ENCODE measurements at regions not wholly inside any gene's neighbourhood (a gene's known extent, or its start where the extent isn't known, plus 50 kb on each side); places are given as distances from the start of the nearest gene placed in this dataset.

DNA sequence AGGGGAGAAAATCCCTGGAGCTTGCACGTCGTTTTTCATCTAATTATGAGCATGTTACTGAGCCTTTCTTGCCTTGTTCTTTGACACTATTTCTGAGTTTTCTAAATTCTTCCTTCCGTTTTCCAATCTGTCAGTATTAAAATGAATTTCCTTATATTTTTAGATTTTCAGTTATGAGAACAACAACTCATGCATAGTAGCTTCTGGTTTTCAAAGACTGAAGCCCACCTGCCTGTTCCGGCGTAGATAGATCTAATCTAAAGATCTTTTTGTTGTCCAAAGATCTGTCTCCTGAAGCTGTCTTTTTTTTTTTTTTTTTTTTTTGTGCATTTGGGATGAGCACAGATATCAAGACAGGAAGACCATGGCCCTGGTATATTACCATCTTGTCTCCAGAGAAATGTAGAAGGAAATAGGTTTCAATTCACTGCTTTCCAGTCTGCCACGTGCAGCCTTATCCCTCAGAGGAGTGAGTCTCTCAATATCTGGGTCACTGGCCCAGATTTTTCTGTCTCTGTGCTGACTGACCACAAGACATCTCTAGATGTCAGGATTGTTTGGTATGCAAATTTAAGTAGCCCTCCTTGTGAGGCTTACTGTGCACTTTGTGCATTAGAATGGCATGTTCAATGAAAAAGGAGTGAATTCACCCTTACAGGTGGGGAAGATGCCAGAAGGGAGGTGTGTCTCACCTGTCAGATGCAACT, 222.3 kb upstream of the TMC3 start:
- DNase-seq (ENCODE audit: low read depth): no peak

GRCh38 chr15:81595752-81596151, 221.7 kb upstream of the TMC3 start:
- no peak for DNase-seq (ENCODE audit: low read depth)

DNA sequence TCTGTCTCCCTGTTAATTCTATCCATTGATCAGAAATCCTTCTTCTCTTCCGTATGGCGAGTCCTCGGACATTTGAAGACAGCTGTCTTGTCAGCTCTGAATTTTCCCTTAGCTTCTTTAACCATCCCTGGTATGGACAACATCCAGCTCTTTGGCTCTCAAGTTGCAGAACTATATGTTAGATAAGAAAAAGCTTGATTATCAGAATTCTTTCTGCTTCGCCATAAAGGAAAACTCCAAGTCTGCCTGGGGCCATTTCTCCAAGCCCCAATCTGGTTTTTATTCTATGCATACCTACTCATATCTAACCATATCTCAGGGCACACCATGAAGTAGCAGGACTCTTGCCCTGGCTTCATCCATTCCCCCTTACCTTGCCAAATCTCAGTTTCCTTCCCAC, 215.7 kb upstream of the TMC3 start:
- DNase-seq (ENCODE audit: low read depth): no peak

GRCh38 chr15:81575436-81576123, 201.6 kb upstream of the TMC3 start:
- DNase-seq (ENCODE audit: low read depth): peak; percentile 0

GRCh38 chr15:81573098-81573746, 199.2 kb upstream of the TMC3 start:
- no peak for DNase-seq (ENCODE audit: low read depth)

GRCh38 chr15:81572190-81572589, 198.2 kb upstream of the TMC3 start:
- no peak for DNase-seq (ENCODE audit: low read depth)

- DNase-seq (ENCODE audit: low read depth): no peak
These were observed 195.5 kb upstream of the TMC3 start for GRCh38 chr15:81569286-81570080.

DNA sequence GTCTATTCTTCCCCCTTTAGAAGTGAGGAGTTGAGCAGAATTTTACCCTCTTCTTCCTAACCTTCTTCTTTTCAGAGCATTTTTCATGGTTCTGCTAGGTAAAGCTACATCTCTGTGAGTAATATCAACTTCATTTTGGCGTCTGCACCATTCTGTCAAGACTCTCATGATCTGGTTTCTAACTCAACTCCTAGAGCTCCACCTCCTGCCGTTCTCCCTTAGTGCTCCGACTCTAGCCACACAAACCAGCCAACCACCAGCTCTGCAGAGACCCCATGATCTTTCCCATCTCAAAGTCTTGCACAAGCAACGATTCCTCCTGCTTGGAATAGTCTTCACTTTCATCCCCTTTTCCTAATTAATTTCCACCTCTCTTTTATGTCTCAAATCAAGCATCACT, 193.9 kb upstream of the TMC3 start:
- DNase-seq (ENCODE audit: low read depth): no peak

DNA sequence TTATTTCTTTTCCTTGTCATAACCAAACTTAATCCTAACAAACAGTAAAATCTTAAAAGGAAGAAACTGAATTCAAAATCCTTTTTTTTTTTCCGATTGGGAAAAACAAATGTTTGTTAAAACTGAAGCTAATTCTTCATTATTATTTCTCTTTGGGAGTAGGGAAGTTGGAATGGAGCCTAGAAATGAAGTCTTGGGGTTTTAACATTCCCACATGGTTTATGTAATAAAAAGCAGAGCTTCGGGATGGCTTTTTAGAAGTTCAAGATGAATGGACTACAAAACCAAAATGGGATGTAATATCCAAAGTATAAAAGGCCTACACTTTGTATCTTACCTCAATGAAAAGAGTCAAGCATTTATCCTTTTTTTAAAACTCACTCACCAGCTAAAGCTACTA, 189.0 kb upstream of the TMC3 start:
- DNase-seq (ENCODE audit: low read depth): no peak

DNA sequence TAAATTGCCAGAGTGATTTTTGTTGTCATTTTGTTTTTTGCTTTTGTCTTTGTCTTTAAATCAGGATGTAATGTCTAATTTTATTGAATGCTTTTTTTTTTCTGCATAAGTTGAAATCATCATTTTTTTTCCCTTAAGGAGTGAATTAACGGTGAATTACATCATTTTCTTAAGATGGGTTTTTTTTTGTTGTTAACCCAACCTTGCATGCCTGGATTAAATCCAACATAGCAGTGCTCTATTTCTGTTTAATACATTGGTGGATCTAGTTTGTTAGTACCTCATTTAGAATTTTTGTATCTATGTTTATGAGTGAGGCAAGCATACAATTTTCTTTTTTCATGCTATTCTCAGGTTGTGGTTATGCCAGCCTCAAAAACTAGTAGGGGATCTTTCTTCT, 186.4 kb upstream of the TMC3 start:
- DNase-seq (ENCODE audit: low read depth): no peak

GRCh38 chr15:81558056-81558455, 184.0 kb upstream of the TMC3 start:
- DNase-seq (ENCODE audit: low read depth): no peak

GRCh38 chr15:81555346-81555745, 181.3 kb upstream of the TMC3 start:
- DNase-seq (ENCODE audit: low read depth): no peak

DNA sequence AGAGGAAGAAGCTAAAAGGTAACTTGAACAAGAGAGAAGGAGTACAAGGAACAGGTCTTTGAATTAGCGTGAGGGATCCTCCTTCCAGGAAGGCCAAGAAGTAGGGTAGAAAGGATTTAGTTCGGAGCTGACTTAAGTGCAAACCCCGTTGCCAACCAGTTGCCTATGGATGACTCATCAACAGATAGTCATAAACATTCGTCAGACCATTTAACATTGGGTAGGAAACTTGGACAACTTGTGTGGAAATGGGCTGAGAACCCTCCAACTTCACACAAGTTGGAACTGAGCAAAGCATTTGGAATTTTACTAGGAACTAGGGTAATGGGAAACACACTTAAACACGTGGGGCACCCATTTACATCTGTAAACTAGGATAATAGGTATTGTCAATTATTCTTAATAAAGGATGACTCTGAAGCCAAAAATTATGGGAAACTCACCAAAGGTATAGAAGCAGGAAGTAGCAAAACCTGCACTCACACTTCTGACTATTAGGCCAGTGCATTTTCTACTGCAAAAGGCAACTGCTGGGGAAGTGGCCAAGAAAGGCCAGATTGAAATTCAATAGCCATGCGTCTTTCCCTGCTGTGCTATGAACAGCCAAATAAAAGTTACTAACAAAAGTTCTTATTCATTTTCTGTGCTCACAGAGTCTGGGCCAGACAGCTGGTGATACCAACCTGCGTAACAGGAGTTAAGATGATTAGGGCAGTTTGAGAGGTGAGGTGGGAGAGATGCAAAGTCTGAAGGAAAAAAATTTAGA, 174.5 kb upstream of the TMC3 start:
- DNase-seq (ENCODE audit: low read depth): no peak

GRCh38 chr15:81547521-81548132, 173.6 kb upstream of the TMC3 start:
- DNase-seq (ENCODE audit: low read depth): no peak

GRCh38 chr15:81544385-81544784, 170.4 kb upstream of the TMC3 start:
- no peak for DNase-seq (ENCODE audit: low read depth)

DNA sequence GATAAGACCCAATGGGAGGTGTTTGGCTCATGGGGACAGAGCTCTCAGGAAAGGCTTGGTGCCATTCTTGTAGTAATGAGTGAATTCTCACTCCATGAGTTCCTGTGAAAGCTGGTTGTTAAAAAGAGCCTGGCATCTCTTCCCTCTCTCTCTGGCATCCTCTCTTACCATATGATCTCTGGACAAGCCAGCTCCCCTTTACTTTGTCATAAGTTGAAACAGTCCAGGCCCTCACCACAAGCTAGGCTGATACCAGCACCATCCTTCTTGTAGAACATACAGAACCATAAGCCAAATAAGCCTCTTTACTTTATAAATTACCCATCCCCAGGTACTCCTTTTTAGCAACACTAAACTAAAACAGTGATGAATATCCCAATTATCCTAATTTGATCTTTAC, 166.9 kb upstream of the TMC3 start:
- no peak for DNase-seq (ENCODE audit: low read depth)

GRCh38 chr15:81536356-81536755, 162.3 kb upstream of the TMC3 start:
- no peak for DNase-seq (ENCODE audit: low read depth)

GRCh38 chr15:81534124-81534523, 160.1 kb upstream of the TMC3 start:
- no peak for DNase-seq (ENCODE audit: low read depth)

DNA sequence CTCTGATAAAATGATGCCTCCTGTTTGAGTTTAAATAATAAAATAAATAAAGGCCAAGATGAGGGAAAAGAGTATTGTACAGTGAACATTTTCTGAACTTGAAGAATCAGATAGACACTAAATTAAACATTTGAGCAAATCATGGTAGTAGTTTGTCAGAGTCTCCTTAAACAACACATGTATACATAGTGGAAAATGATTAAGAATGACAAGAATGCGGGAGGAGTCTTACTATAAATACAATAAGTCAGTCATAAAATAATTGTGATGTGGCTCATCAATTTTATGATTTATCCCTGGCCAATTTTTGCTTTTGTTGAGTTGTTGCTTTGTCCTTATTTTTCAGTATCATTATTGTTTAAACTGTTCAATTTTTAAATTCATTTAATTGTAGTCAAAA, 158.0 kb upstream of the TMC3 start:
- no peak for DNase-seq (ENCODE audit: low read depth)

DNA sequence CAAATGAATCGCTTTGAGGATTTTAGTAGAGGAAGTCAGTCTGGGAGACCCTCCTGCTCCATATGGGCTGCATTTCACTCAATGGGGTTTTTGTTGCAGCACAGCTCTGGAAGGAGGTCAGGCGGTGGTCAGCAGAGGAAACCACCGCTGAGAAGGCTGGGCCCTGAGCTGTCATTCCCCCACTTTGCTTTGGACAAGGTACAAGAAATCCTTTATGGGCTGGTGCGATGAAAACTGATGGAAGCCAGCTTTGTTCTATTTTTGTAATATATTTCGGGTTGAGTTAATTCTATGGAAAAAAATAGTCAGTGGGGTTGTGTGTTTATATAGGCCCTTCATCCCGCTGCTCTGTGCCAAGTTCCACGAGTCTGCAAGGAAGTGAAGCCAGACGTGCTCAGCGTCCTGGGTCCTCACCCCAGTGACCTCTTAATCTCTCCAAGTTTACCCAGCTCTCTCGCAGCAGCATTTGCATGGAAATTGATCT, 157.1 kb upstream of the TMC3 start:
- peak; percentile 4 for DNase-seq (ENCODE audit: low read depth)

DNA sequence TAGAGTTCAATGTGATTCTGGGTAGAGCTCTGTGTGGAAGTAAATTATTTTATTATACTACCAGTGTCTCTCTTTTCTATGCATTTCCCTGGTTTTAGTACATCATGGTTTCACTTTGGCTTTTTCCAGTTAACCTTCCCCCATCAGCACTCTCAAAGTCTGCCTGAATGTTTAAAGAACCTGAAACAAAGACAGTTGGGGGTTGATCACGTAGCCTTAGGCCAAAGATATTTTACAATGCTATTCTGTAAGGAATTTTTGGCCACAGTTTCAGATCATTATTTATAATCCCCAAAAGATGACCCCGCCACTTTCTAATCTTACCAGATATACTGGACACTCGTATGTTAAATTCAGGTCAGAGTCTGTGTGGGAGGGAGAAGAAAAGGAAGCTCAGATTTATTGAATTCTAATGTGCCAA, 156.3 kb upstream of the TMC3 start:
- DNase-seq (ENCODE audit: low read depth): no peak
